HG03457 (cell line): ENCODE measurements at regions not wholly inside any gene's neighbourhood (a gene's known extent, or its start where the extent isn't known, plus 50 kb on each side); places are given as distances from the start of the nearest gene placed in this dataset.
"Not testable (repeated sequence)": the region's sequence is repeated elsewhere in the genome, so short reads cannot be mapped to it uniquely, and the experiment has no call there.

Source experiments
- ATAC-seq: cut with Tn5 transposase; IDR thresholded peaks from one replicate; pipeline ENCODE4 v1.9.1; 2021; ENCODE audit warnings: moderate number of reproducible peaks; ENCODE audit not compliant: unreplicated experiment

GRCh38 chr6:4656106-4656505 lies 120.1 kb upstream of the CDYL start:
- no peak for ATAC-seq

GRCh38 chr6:4655196-4656025 lies 120.8 kb upstream of the CDYL start:
- no peak for ATAC-seq

- ATAC-seq = no peak
Observed at GRCh38 chr6:4653141-4653540, 123.1 kb upstream of the CDYL start.

- ATAC-seq = no peak
Observed at GRCh38 chr6:4651831-4652467, 124.3 kb upstream of the CDYL start.

DNA sequence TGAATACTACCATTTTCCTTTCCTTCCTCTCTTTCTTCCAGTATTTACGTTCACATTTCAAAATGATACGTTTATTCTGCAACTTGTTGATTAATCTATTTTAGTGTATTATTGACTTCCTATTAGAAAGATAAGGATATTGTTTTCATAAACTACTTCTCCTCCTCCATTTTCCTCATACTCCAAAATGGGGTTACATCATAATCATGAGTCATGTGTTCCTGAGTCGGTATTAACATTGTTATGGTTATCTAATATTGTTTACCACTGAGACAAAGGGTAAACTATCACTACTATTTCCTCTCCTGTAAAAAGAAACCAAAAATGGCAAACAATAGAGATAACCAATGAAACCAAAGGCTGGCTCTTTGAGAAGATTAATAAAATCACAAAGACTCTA lies 126.5 kb upstream of the CDYL start:
- ATAC-seq = no peak

DNA sequence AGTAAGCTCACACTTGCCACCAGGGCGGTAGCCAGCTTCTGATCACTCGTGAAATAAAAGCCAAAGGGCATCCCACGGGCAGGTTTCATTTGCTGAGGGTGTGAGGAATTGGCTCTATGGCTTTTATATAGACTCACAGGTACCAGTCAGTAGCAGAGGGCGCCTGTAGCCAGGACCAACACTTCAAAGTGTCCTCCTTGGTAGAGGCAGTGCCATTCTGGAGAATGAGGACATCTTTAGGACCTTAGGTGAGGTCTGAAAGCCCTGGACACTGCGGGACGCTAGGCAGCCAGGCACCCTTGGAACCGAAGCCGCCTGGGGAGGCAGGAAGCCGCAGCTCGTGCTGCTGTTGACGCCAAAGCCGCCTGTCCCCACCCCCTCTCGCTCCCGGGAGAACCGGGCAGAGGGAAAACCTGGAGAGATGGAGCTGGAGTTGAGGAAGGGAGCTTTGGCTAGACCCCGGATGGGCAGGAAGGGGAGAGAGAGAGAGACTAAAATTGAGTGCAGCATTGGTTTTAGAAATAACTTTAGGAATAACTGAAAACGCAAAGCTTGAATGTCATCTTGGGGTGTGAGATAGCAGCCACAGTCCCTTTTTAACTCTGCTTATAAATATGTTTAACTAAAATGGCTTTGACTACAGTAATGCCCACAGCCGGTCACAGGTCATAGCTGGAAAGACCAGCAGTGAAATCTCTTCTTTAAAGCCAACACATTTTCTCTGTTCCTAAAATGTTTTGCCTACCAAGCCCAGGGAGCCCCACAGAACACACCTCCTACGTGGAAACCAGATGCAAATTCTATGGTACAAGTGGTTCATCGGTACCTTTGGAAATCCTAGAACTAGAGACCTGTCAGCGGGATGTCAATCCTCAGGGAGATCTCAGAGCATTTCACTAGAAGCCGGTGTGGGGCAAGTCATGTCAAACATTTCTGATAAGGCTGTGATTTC lies 128.5 kb upstream of the CDYL start:
- ATAC-seq = no peak

GRCh38 chr6:4645713-4646360 lies 130.4 kb upstream of the CDYL start:
- ATAC-seq = no peak

DNA sequence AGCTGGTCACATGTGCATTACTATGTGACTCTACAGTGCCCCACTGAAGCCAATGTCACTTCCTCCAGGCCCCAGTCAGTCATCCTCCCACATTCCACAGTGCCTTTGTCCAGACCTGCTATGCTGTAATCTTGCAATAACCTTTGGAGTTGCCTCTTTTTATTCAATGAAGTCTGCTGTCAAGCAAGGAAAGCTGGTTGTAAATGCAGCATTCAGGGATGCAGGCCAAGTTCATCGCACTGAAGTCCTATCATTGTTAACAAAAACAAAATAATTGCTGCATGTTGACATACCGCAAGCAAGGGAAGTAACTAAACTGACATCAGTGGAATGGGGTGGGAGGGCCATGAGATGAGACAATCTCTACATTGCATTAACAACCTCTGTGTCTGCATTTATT lies 131.2 kb upstream of the CDYL start:
- ATAC-seq = no peak

DNA sequence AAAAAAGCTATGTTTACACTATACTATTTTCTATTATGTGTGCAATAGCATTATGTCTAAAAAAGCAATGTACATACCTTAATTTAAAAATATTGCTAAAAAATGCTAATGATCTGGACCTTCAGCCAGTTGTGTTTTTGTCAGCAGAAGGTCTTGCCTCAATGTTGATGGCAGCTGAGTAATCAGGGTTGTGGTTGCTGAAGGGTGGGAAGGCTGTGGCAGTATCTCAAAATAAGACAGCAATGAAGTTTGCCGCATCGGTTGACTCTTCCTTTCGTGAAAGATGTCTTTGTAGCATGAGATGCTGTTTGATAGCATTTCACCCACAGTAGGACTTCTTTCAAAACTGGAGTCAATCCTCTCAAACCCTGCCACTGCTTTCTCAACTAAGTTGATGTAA lies 134.7 kb upstream of the CDYL start:
- ATAC-seq = no peak

- ATAC-seq = no peak
Observed at GRCh38 chr6:4640139-4640538, 136.1 kb upstream of the CDYL start.

GRCh38 chr6:4638641-4639040 lies 137.6 kb upstream of the CDYL start:
- ATAC-seq = no peak

DNA sequence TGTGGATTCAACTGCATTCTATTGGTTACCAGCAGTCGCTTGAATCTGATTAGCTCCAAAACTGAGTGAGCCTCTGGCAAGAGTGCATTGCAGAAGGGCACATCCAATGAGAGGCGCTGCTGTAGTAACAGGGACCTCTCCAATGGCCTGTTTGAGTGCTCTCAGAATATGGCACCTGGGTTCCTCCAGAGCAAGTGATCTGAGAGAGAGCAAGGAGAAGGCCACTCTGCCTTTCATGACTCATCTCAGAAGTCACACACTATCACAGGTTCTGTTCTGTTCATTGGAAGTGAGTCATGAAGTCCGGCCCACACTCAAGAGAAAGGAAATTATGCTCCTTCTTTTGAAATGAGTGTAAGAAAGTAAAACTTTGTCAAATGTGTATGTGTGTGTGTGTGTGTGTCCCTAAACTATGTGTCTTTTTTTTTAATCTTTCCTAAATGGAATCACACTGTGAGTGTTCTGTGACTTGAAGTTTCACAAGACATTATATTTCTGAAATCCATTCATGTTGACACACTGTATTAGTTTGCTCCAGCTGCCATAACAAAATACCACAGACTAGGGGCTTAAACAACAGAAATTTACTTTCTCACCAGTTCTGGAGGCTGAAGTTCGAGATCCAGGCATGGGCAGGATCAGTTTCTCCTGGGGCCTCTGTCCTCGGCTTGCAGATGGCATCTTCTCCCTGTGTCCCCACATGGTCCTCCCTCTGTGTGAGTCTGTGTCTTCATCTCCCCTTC lies 138.3 kb upstream of the CDYL start:
- no peak for ATAC-seq

DNA sequence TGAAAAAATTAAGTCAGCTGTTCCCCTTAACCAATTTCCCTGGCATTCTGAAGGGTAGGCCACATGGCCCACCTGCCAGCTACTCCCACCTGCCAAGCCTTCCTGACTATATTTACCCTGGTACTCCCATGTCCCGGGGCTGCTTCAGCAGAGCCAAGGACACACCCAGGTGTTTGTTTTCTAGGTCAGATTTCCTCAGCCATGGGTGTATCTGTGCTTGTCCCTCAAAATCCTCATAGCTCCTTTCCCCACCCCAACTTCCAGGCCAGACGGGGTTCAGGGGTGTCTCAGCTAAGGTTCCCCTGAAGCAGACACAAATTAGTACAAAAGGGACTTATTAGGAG lies 139.4 kb upstream of the CDYL start:
- no peak for ATAC-seq

DNA sequence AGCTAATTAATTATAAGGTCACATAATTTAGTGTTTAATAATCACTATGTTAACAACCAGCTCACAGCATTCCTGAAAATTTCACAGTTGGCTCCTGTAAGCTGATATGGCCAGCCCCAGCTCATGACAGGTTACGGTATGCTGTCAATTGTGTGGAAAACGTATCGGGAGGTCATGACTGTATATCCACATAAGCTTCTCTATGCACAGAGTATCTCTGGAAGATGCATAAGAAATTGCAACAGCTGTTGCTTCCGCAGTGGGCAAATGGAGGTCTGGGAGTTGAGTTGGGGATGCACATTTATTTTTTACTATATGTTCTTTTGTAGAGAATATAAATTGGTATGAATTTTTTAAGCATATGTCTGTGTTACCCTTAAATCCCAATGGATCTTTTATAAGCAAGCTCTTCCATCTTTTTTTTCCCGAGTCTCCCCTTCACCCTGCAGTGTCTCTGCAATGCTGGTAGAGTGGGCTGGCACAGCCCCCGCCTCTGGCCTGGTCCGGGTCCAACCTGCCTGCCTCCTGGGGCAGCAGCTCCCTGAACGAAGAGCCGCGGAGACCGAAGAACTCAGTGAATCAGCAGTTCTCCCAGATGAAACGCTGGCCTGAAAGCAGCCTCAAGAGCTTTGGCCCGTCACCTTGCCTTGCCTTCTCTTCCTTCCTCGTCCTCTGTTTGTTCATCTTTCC lies 139.9 kb upstream of the CDYL start:
- ATAC-seq = no peak

GRCh38 chr6:4635666-4636065 lies 140.5 kb upstream of the CDYL start:
- no peak for ATAC-seq

DNA sequence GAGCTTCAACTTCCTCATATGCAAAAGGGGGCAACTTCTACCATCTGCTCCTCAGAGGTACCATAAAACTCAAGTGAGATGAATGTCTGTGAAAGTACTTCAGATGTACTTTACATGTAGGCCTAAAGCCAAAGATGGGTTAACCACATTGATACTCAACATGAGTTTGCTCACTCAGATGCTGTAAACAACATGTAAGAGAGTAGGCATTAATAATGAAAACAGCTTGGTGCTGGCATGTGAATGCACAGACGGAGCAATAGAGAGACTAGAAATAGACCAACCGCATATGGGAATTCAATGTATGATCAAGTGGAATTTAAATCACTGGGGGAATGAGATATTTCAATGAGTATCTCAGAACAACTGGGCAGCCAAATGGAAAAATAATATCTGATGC lies 143.8 kb upstream of the CDYL start:
- ATAC-seq = no peak

DNA sequence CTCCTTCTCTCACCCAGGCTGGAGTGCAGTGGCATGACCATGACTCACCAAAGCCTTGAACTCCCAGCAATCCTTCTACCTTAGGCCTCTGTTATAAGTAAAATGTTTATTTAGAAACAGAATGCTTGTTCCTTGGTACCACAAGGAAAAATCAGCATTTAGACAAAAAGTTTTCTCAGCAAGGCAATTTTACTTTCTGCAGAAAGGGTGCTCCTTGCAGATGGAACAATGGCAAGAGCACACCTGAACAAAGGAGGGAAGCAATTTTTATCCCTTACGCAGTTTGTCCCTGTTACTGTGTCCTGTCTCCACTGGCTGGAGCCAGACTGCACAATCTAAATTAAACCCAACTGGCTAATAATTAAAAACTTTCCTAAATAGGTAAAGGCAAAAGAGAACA lies 146.4 kb upstream of the CDYL start:
- not testable (repeated sequence) for ATAC-seq

DNA sequence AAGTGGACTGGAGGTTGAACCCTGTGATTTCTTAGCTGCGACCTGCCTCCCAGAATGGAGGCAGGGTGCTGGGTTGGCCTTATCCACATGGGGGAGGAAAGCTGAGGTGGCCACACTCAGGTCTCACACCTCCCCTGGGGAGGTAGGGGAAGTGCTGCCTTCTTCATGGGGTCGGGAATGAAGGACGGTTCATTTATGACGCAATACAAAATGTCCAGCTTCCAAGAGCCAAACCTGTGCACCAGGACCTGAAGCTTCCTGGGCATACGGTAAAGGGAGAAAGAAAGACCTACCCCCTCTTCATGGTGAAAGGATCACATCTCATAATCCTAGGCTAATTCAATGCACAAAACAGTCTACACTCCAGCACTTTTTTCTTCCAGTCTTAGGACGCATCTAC lies 150.6 kb upstream of the CDYL start:
- ATAC-seq = no peak

DNA sequence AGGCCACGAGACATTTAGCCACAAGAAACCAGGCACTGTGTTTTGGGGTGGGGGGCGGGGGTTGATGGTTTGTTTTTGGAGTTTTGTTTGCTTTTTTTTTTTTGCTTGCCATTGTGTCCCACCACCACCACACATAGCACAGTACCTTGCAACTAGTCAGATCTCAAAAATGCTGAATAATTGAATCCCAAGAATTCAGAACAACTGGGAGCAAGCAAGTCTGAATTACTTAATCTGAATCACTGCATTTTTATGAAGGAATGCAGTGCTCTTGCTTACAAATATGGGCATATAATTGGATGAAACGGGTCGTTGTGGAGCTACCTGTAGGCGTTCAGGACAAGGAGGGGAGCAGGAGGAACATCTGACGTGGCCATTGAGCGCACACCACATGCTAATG lies 151.5 kb upstream of the CDYL start:
- no peak for ATAC-seq
